ENCODE measurements at regions not wholly inside any gene's neighbourhood (a gene's known extent, or its start where the extent isn't known, plus 50 kb on each side); places are given as distances from the start of the nearest gene placed in this dataset.

DNA sequence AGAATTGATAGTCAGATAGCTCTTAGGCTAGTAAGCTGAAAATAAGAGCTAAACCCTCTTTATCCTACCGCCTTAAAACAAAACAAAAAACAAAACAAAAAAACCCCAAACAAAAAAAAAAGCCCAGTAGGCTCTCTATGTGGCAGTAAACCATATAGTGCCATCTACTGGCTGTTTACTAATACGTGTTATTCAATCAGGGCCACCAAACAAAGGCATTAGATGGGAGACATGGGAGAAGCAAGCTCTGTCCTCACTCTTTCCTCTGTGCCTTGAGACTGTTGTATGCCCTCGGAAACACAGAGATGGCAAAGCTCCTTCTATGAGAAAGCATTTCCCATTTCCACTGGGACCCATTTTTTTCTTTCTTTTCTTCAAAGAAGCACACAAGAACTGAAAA is 148.8 kb upstream of the MID1 start:
- TF ChIP-seq, protein P1, sequence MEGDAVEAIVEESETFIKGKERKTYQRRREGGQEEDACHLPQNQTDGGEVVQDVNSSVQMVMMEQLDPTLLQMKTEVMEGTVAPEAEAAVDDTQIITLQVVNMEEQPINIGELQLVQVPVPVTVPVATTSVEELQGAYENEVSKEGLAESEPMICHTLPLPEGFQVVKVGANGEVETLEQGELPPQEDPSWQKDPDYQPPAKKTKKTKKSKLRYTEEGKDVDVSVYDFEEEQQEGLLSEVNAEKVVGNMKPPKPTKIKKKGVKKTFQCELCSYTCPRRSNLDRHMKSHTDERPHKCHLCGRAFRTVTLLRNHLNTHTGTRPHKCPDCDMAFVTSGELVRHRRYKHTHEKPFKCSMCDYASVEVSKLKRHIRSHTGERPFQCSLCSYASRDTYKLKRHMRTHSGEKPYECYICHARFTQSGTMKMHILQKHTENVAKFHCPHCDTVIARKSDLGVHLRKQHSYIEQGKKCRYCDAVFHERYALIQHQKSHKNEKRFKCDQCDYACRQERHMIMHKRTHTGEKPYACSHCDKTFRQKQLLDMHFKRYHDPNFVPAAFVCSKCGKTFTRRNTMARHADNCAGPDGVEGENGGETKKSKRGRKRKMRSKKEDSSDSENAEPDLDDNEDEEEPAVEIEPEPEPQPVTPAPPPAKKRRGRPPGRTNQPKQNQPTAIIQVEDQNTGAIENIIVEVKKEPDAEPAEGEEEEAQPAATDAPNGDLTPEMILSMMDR (IDR thresholded peaks at IDR 0.05; ENCODE audit: poor library complexity, severe bottlenecking) = peak; percentile 56
- TF ChIP-seq EP300 (conservative IDR thresholded peaks at IDR 0.05; ENCODE audit: poor library complexity, severe bottlenecking) = no peak
- no peak for TF ChIP-seq MXI1 (conservative IDR thresholded peaks at IDR 0.05; ENCODE audit: poor library complexity, severe bottlenecking)
- TF ChIP-seq POLR2AphosphoS5 (IDR thresholded peaks at IDR 0.05) = no peak
- TF ChIP-seq TAF1 (IDR thresholded peaks at IDR 0.05; ENCODE audit: low read depth) = no peak
- no peak for TF ChIP-seq EZH2 (IDR thresholded peaks at IDR 0.05; ENCODE audit: borderline replicate concordance, insufficient read depth, low read length, poor library complexity, severe bottlenecking)
- TF ChIP-seq, protein P2, sequence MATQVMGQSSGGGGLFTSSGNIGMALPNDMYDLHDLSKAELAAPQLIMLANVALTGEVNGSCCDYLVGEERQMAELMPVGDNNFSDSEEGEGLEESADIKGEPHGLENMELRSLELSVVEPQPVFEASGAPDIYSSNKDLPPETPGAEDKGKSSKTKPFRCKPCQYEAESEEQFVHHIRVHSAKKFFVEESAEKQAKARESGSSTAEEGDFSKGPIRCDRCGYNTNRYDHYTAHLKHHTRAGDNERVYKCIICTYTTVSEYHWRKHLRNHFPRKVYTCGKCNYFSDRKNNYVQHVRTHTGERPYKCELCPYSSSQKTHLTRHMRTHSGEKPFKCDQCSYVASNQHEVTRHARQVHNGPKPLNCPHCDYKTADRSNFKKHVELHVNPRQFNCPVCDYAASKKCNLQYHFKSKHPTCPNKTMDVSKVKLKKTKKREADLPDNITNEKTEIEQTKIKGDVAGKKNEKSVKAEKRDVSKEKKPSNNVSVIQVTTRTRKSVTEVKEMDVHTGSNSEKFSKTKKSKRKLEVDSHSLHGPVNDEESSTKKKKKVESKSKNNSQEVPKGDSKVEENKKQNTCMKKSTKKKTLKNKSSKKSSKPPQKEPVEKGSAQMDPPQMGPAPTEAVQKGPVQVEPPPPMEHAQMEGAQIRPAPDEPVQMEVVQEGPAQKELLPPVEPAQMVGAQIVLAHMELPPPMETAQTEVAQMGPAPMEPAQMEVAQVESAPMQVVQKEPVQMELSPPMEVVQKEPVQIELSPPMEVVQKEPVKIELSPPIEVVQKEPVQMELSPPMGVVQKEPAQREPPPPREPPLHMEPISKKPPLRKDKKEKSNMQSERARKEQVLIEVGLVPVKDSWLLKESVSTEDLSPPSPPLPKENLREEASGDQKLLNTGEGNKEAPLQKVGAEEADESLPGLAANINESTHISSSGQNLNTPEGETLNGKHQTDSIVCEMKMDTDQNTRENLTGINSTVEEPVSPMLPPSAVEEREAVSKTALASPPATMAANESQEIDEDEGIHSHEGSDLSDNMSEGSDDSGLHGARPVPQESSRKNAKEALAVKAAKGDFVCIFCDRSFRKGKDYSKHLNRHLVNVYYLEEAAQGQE (IDR thresholded peaks at IDR 0.05; ENCODE audit: borderline replicate concordance) = no peak

Measured in neural cell (in vitro differentiated cells).